Loucy (cell line): ENCODE measurements at regions not wholly inside any gene's neighbourhood (a gene's known extent, or its start where the extent isn't known, plus 50 kb on each side); places are given as distances from the start of the nearest gene placed in this dataset.

Experiments
- EZH2phosphoT487 ChIP-seq: fragments of 200-600 bp; IDR thresholded peaks from 2 replicates; pipeline ENCODE4 v1.6.1; 2018; ENCODE audit warnings: antibody characterized with exemption, mild to moderate bottlenecking, moderate library complexity, borderline replicate concordance
- TF ChIP-seq, protein P1 (sequence below): fragments of 200-600 bp; sonication (generic); conservative IDR thresholded peaks from 2 replicates; pipeline ENCODE4 v1.5.1; 2014; ENCODE audit warnings: mild to moderate bottlenecking, antibody characterized with exemption, low read length

DNA sequence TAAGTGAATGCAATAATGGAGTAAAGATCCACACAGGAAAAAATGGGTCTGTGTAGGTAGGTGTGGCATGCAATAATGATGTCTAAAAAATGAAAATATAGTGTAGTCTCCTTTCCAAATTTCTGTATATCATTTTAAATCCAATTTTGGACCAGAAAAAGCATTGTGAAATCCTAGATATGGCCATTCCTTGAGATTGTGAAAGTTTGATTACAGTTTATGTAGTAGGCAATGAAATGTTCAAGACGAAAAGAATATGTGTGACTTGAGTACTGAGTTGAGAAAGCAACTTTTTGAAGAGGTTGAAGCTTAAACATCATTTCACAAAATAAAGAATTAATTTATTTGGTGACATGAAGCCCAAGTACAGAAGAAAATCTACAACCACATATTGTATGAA, 698.7 kb downstream of the EPHA3 start:
- TF ChIP-seq, protein P1, sequence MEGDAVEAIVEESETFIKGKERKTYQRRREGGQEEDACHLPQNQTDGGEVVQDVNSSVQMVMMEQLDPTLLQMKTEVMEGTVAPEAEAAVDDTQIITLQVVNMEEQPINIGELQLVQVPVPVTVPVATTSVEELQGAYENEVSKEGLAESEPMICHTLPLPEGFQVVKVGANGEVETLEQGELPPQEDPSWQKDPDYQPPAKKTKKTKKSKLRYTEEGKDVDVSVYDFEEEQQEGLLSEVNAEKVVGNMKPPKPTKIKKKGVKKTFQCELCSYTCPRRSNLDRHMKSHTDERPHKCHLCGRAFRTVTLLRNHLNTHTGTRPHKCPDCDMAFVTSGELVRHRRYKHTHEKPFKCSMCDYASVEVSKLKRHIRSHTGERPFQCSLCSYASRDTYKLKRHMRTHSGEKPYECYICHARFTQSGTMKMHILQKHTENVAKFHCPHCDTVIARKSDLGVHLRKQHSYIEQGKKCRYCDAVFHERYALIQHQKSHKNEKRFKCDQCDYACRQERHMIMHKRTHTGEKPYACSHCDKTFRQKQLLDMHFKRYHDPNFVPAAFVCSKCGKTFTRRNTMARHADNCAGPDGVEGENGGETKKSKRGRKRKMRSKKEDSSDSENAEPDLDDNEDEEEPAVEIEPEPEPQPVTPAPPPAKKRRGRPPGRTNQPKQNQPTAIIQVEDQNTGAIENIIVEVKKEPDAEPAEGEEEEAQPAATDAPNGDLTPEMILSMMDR: no peak
- no peak for TF ChIP-seq EZH2phosphoT487
